HEK293 (cell line): ENCODE measurements at regions not wholly inside any gene's neighbourhood (a gene's known extent, or its start where the extent isn't known, plus 50 kb on each side); places are given as distances from the start of the nearest gene placed in this dataset.

Experiments
- CTCF ChIA-PET: fragments of 350-600 bp; formaldehyde crosslinking; extraction: SDS; loops from one replicate; lab custom pipeline; 2021; ENCODE audit warnings: antibody characterized with exemption; lab: Yijun Ruan, JAX
- POLR2A ChIA-PET: fragments of 300-600 bp; formaldehyde crosslinking; extraction: SDS; loops from one replicate; lab custom pipeline; 2020; ENCODE audit warnings: antibody characterized with exemption, inconsistent platforms; lab: Yijun Ruan, JAX
- H3K27ac ChIP-seq: fragments of 200-500 bp; sonication (Bioruptor generic); 2 replicates; pipeline ENCODE4 v1.5.1; 2014; ENCODE audit warnings: low read depth, low read length, control low read depth, inconsistent platforms; ENCODE audit errors: extremely low read depth
- H3K36me3 ChIP-seq, 2 experiments: fragments of 200-500 bp in 1 of 2; sonication (Bioruptor generic) in 1 of 2; 1 replicate in 1 of 2; 2 replicates in 1 of 2; pipeline ENCODE4 v1.5.1; 2014 to 2017; ENCODE audit warnings: inconsistent platforms in 2 of 2, low read length in 2 of 2; ENCODE audit not compliant: control insufficient read depth in 2 of 2, insufficient read depth in 1 of 2
- H3K4me1 ChIP-seq: fragments of 200-500 bp; sonication (Bioruptor generic); 2 replicates; pipeline ENCODE4 v1.5.1; 2014; ENCODE audit warnings: mild to moderate bottlenecking, low read length, inconsistent platforms; ENCODE audit not compliant: control insufficient read depth, insufficient read depth
- H3K4me3 ChIP-seq: 2 replicates; pipeline ENCODE4 v1.5.1; 2011; ENCODE audit warnings: low read depth, mild to moderate bottlenecking, control low read depth, low read length, moderate library complexity
- H3K9me3 ChIP-seq: fragments of 200-500 bp; sonication (Bioruptor generic); 2 replicates; pipeline ENCODE4 v1.5.1; 2014; ENCODE audit warnings: low read depth, low read length, inconsistent platforms; ENCODE audit not compliant: control insufficient read depth, insufficient read depth
- EGR2 ChIP-seq: fragments of 450-650 bp; formaldehyde crosslinking; IDR thresholded peaks from 2 replicates; pipeline ENCODE4 v1.5.1; 2016; ENCODE audit warnings: low read depth, missing biosample characterization, missing genetic modification characterization
- GLIS1 ChIP-seq: fragments of 450-650 bp; formaldehyde crosslinking; IDR thresholded peaks from 2 replicates; pipeline ENCODE4 v1.5.1; 2016; ENCODE audit warnings: missing biosample characterization, missing genetic modification characterization
- PRDM1 ChIP-seq: fragments of 450-650 bp; formaldehyde crosslinking; IDR thresholded peaks from 2 replicates; pipeline ENCODE4; 2016; ENCODE audit warnings: missing biosample characterization, missing genetic modification characterization
- SP3 ChIP-seq: fragments of 450-650 bp; formaldehyde crosslinking; IDR thresholded peaks from 2 replicates; pipeline ENCODE4 v1.5.1; 2016; ENCODE audit warnings: missing biosample characterization, missing genetic modification characterization
- SP7 ChIP-seq: fragments of 450-650 bp; formaldehyde crosslinking; IDR thresholded peaks from 2 replicates; pipeline ENCODE4 v1.5.1; 2016; ENCODE audit warnings: missing biosample characterization, missing genetic modification characterization
- TSHZ1 ChIP-seq: fragments of 450-650 bp; formaldehyde crosslinking; IDR thresholded peaks from 2 replicates; pipeline ENCODE4 v1.5.1; 2016; ENCODE audit warnings: missing biosample characterization, missing genetic modification characterization, borderline replicate concordance
- ZBTB20 ChIP-seq: fragments of 450-650 bp; formaldehyde crosslinking; IDR thresholded peaks from 2 replicates; pipeline ENCODE4 v1.5.1; 2016; ENCODE audit warnings: missing biosample characterization, missing genetic modification characterization
- ZBTB26 ChIP-seq: fragments of 450-650 bp; formaldehyde crosslinking; optimal IDR thresholded peaks from 2 replicates; pipeline ENCODE3; 2016; ENCODE audit warnings: missing biosample characterization, mild to moderate bottlenecking, missing genetic modification characterization
- ZBTB48 ChIP-seq: fragments of 450-650 bp; formaldehyde crosslinking; IDR thresholded peaks from 2 replicates; pipeline ENCODE4 v1.5.1; 2016; ENCODE audit warnings: missing biosample characterization, missing genetic modification characterization
- ZNF16 ChIP-seq: fragments of 450-650 bp; formaldehyde crosslinking; IDR thresholded peaks from 2 replicates; pipeline ENCODE4 v1.5.1; 2016; ENCODE audit warnings: low read depth, missing biosample characterization, missing genetic modification characterization
- ZNF266 ChIP-seq: fragments of 450-650 bp; formaldehyde crosslinking; IDR thresholded peaks from 2 replicates; pipeline ENCODE4 v1.5.1; 2016; ENCODE audit warnings: missing biosample characterization, missing genetic modification characterization, low read depth
- ZNF335 ChIP-seq: fragments of 450-650 bp; formaldehyde crosslinking; conservative IDR thresholded peaks from 2 replicates; pipeline ENCODE4 v1.5.1; 2016; ENCODE audit warnings: missing biosample characterization, missing genetic modification characterization
- ZNF692 ChIP-seq: fragments of 450-650 bp; formaldehyde crosslinking; IDR thresholded peaks from 2 replicates; pipeline ENCODE4 v1.5.1; 2016; ENCODE audit warnings: missing biosample characterization, missing genetic modification characterization
- ZNF843 ChIP-seq: fragments of 450-650 bp; formaldehyde crosslinking; IDR thresholded peaks from 2 replicates; pipeline ENCODE4 v1.5.1; 2016; ENCODE audit warnings: missing biosample characterization, missing genetic modification characterization
- ZXDB ChIP-seq: fragments of 450-650 bp; formaldehyde crosslinking; IDR thresholded peaks from 2 replicates; pipeline ENCODE4 v1.5.1; 2016; ENCODE audit warnings: missing biosample characterization, missing genetic modification characterization

GRCh38 chr18:22348521-22349316 lies 69.0 kb downstream of the CTAGE1 start (continued):
- TF ChIP-seq TSHZ1 (tag by site-specific recombination) (no peak), SP3 (tag by site-specific recombination) (peak; percentile 45; the same call in 1 of the 2 replicates), ZNF266 (no peak), GLIS1 (tag by site-specific recombination) (peak; percentile 99), ZNF16 (tag by site-specific recombination) (no peak), ZNF843 (tag by site-specific recombination) (peak; percentile 54; the same call in 1 of the 2 replicates)

GRCh38 chr18:22347606-22348511 lies 69.9 kb downstream of the CTAGE1 start:
- Histone ChIP-seq H3K27ac (peak overlapping the region; percentile 88), H3K36me3 (no peaks in the 10 kb centered on the region)
- no peak for TF ChIP-seq PRDM1 (tag by site-specific recombination)
- TF ChIP-seq SP7 (tag by site-specific recombination), result no peak
- 0 out of 2 replicates have a peak, but pooled peaks have one; percentile 7 for TF ChIP-seq ZNF692 (tag by site-specific recombination)
- TF ChIP-seq ZNF335, result peak; percentile 91
- peak; percentile 50 for TF ChIP-seq ZBTB48 (tag by site-specific recombination)
- TF ChIP-seq ZBTB20, result peak; percentile 89
- peak; percentile 36 for TF ChIP-seq ZBTB26 (tag by site-specific recombination)
- TF ChIP-seq ZXDB (tag by site-specific recombination), result peak; percentile 4
- TF ChIP-seq EGR2, result no peak
- TF ChIP-seq, all 188 proteins: peak for 6
- peaks cover 50% of the 10 kb centered on the region for H3K4me1 ChIP-seq
- ChIA-PET CTCF (interaction anchor here (0.6 to 2.1 kb wide), 11 partner anchors 22 to 530 kb away, joined by 3 to 6 read pairs (median 3); no protein-coding TSS in a partner anchor), POLR2A (interaction anchor here (0.6 to 1.5 kb wide), 5 partner anchors 173 to 214 kb away, joined by 3 to 5 read pairs (median 3); partner anchors contain the start of gene GATA6)
- H3K9me3 ChIP-seq, result no peaks in the 10 kb centered on the region
- H3K4me3 ChIP-seq, result peak overlapping the region; percentile 32
